Stimulated activated CD8-positive, alpha-beta memory T cell treated with anti-CD3 and anti-CD28 coated beads, Interleukin-7, amount 100 ng/mL, for 48 hours (primary cell): ENCODE measurements at regions not wholly inside any gene's neighbourhood (a gene's known extent, or its start where the extent isn't known, plus 50 kb on each side); places are given as distances from the start of the nearest gene placed in this dataset.
A peak's percentile ranks its signal among the peaks of the same experiment; 100 is the strongest.
"Not testable (repeated sequence)": the region's sequence is repeated elsewhere in the genome, so short reads cannot be mapped to it uniquely, and the experiment has no call there.

Experiments used
- DNase-seq, 2 donors: peaks; one replicate each; pipeline ENCODE4 v3.0.0-alpha.2; 2020; ENCODE audit warnings: low read depth in 1 of 2; ENCODE audit errors: extremely low read depth in 1 of 2

- no peak for DNase-seq
Measured at GRCh38 chr12:131635491-131636122, 75.3 kb upstream of the SFSWAP start.

- DNase-seq, result no peak
Measured at GRCh38 chr12:131636266-131636665, 74.6 kb upstream of the SFSWAP start.

GRCh38 chr12:131636940-131637750 lies 73.7 kb upstream of the SFSWAP start:
- no peak for DNase-seq

- no peak for DNase-seq
Measured at GRCh38 chr12:131637986-131638385, 72.9 kb upstream of the SFSWAP start.

GRCh38 chr12:131639270-131639940 lies 71.5 kb upstream of the SFSWAP start:
- no peak for DNase-seq

- DNase-seq, result no peak
Measured at GRCh38 chr12:131640525-131640924, 70.4 kb upstream of the SFSWAP start.

GRCh38 chr12:131641315-131641714 lies 69.6 kb upstream of the SFSWAP start:
- DNase-seq, result no peak

GRCh38 chr12:131642101-131642540 lies 68.8 kb upstream of the SFSWAP start:
- DNase-seq, result peak in 1 of 2 donors; percentile 11

GRCh38 chr12:131642771-131643170 lies 68.1 kb upstream of the SFSWAP start:
- no peak for DNase-seq

GRCh38 chr12:131643631-131644452 lies 67.0 kb upstream of the SFSWAP start:
- DNase-seq, result no peak

- no peak for DNase-seq
Measured at GRCh38 chr12:131644481-131644880, 66.4 kb upstream of the SFSWAP start.

- DNase-seq, result not testable (repeated sequence)
Measured at GRCh38 chr12:131644917-131645316, 66.0 kb upstream of the SFSWAP start.

GRCh38 chr12:131645557-131645956 lies 65.3 kb upstream of the SFSWAP start:
- DNase-seq, result not testable (repeated sequence)

- DNase-seq, result not testable (repeated sequence)
Measured at GRCh38 chr12:131646444-131646843, 64.4 kb upstream of the SFSWAP start.

GRCh38 chr12:131647667-131648066 lies 63.2 kb upstream of the SFSWAP start:
- no peak for DNase-seq

GRCh38 chr12:131655469-131656174 lies 55.3 kb upstream of the SFSWAP start:
- not testable (repeated sequence) for DNase-seq

GRCh38 chr12:131656796-131657195 lies 54.1 kb upstream of the SFSWAP start:
- DNase-seq, result not testable (repeated sequence)

- not testable (repeated sequence) for DNase-seq
Measured at GRCh38 chr12:131658605-131659004, 52.3 kb upstream of the SFSWAP start.

- not testable (repeated sequence) for DNase-seq
Measured at GRCh38 chr12:131659484-131659883, 51.4 kb upstream of the SFSWAP start.

- DNase-seq, result not testable (repeated sequence)
Measured at GRCh38 chr12:131659976-131660375, 50.9 kb upstream of the SFSWAP start.
